ENCODE measurements at regions not wholly inside any gene's neighbourhood (a gene's known extent, or its start where the extent isn't known, plus 50 kb on each side); places are given as distances from the start of the nearest gene placed in this dataset.

DNA sequence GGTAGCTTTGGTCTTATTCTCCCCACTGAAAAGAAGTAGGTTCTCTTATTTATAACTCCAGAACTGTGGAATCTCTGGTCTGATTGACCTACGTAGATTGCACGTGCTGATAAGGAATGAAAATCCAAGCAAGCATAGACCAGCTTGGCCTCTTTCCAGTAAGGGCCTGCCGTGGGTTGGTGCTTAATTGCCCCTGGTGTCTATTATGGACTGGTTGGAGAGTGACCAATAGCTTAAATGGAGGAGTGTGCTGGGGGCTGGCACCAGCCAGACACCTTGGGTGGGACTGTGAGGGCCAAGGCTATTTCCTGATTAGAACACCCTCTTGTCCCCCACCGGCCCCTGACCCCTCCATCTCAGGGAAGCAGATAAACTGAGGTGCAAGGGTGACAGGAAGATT is 74.0 kb downstream of the TENT5C start (continued):
- no peak for TF ChIP-seq EMX1 (CRISPR knock-in tag; IDR thresholded peaks at IDR 0.05)
- no peak for TF ChIP-seq ZNF232 (CRISPR knock-in tag; IDR thresholded peaks at IDR 0.05)

DNA sequence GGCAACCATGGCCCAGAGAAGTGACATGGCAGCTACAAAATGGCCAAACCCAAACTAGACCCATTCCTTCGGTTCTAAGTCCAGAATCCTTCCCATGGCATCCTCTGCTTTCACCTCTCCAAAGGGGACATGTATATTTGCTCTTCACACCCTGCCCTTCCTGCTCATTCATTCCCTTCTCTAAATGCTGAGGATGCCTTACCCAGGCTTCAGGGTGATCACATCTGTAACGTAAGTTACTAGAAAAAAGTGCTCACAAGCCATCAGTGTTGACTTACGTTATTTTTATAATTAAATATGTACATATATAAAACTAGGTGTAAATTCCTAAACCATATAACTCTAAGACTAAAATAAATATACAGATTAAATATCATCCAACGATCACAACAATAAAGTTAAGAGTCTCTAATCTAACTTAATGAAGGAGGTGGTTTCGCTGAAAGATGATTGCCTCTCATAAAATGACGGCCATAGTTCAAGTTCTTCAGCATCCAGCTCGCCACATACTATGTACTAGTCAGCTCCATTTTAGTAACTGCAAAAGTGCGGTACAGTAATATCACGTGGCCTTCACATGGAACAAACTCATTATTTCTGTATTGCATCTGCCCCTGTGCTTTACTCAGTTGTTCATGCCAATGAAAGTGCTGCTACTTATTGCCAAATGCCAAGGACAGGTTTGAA is 74.6 kb downstream of the TENT5C start:
- CTCF ChIA-PET = interaction anchor here (1.0 to 2.9 kb wide), 5 partner anchors 8 to 78 kb away, joined by 3 to 12 read pairs (median 4); no protein-coding TSS in a partner anchor

DNA sequence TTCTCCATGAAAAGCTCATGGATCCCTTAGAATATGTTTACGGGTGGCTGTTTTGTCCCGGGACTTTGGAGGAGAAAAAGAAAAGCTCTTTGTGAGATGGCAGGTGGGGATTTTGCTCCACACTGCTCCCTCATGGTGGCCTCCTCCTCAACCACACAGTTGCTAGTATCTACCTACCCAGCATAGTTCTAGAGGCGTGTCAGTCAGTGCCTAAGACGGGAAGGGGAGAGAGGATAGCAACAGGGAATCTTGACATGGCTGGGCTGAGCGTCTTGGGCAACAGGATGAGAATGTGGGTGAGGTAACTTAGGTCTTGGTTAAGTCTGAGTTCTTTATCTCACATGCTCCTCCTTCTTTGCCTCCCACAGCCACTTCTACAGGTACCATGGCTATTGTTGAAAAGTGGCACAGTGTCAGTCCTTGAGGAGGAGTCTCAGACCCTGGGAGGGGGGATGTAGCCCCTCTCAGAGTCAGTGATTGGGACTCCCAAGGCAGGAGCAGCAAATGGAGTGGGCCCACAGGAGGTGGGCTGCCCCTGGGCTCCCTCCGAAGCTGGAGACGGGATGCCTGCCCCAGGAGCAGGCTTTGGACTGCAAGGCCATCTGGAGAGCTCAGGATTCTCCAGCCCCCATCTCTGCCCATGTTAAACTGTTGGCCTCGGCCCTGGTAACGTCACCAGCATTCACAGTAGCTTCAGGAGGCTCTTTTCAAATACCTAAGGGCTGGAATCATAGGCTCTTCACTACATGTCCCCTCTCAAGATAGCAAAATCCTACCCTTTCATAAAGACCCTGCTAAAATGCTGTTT is 75.4 kb downstream of the TENT5C start:
- POLR2A ChIA-PET = no interaction called here
- H3K4me3 Mint-ChIP-seq = no peak overlapping the region
- no peak for DNase-seq (ENCODE audit: low spot score)
- CTCF ChIA-PET = interaction anchor here (1.0 to 2.9 kb wide), 6 partner anchors 9 to 77 kb away, joined by 3 to 12 read pairs (median 4); no protein-coding TSS in a partner anchor
- no peaks in the 10 kb centered on the region for H3K27me3 Mint-ChIP-seq (ENCODE audit: low read depth)
- H3K4me1 Mint-ChIP-seq = peaks cover 6% of the 10 kb centered on the region; the same call in 1 of the 2 replicates
- no peaks in the 10 kb centered on the region for H3K36me3 Mint-ChIP-seq
- ATAC-seq = peak; percentile 89
- no peak overlapping the region for H3K27ac Mint-ChIP-seq
- H3K9me3 Mint-ChIP-seq = no peaks in the 10 kb centered on the region
- TF ChIP-seq, protein P1, sequence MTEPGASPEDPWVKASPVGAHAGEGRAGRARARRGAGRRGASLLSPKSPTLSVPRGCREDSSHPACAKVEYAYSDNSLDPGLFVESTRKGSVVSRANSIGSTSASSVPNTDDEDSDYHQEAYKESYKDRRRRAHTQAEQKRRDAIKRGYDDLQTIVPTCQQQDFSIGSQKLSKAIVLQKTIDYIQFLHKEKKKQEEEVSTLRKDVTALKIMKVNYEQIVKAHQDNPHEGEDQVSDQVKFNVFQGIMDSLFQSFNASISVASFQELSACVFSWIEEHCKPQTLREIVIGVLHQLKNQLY (CRISPR knock-in tag; IDR thresholded peaks at IDR 0.05) = no peak
- no peak for TF ChIP-seq SP1 (CRISPR knock-in tag; conservative IDR thresholded peaks at IDR 0.05)
- TF ChIP-seq, protein P2, sequence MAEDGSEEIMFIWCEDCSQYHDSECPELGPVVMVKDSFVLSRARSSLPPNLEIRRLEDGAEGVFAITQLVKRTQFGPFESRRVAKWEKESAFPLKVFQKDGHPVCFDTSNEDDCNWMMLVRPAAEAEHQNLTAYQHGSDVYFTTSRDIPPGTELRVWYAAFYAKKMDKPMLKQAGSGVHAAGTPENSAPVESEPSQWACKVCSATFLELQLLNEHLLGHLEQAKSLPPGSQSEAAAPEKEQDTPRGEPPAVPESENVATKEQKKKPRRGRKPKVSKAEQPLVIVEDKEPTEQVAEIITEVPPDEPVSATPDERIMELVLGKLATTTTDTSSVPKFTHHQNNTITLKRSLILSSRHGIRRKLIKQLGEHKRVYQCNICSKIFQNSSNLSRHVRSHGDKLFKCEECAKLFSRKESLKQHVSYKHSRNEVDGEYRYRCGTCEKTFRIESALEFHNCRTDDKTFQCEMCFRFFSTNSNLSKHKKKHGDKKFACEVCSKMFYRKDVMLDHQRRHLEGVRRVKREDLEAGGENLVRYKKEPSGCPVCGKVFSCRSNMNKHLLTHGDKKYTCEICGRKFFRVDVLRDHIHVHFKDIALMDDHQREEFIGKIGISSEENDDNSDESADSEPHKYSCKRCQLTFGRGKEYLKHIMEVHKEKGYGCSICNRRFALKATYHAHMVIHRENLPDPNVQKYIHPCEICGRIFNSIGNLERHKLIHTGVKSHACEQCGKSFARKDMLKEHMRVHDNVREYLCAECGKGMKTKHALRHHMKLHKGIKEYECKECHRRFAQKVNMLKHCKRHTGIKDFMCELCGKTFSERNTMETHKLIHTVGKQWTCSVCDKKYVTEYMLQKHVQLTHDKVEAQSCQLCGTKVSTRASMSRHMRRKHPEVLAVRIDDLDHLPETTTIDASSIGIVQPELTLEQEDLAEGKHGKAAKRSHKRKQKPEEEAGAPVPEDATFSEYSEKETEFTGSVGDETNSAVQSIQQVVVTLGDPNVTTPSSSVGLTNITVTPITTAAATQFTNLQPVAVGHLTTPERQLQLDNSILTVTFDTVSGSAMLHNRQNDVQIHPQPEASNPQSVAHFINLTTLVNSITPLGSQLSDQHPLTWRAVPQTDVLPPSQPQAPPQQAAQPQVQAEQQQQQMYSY (CRISPR knock-in tag; IDR thresholded peaks at IDR 0.05) = no peak
- TF ChIP-seq, protein P3, sequence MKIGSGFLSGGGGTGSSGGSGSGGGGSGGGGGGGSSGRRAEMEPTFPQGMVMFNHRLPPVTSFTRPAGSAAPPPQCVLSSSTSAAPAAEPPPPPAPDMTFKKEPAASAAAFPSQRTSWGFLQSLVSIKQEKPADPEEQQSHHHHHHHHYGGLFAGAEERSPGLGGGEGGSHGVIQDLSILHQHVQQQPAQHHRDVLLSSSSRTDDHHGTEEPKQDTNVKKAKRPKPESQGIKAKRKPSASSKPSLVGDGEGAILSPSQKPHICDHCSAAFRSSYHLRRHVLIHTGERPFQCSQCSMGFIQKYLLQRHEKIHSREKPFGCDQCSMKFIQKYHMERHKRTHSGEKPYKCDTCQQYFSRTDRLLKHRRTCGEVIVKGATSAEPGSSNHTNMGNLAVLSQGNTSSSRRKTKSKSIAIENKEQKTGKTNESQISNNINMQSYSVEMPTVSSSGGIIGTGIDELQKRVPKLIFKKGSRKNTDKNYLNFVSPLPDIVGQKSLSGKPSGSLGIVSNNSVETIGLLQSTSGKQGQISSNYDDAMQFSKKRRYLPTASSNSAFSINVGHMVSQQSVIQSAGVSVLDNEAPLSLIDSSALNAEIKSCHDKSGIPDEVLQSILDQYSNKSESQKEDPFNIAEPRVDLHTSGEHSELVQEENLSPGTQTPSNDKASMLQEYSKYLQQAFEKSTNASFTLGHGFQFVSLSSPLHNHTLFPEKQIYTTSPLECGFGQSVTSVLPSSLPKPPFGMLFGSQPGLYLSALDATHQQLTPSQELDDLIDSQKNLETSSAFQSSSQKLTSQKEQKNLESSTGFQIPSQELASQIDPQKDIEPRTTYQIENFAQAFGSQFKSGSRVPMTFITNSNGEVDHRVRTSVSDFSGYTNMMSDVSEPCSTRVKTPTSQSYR (CRISPR knock-in tag; IDR thresholded peaks at IDR 0.05) = no peak
- no peak for TF ChIP-seq JAZF1 (CRISPR knock-in tag; IDR thresholded peaks at IDR 0.05)

More for the DNA sequence above, 74.6 kb downstream of the TENT5C start:
- TF ChIP-seq GRHL2 (CRISPR knock-in tag; IDR thresholded peaks at IDR 0.05; ENCODE audit: insufficient replicate concordance, severe bottlenecking) (no peak), NFYB (CRISPR knock-in tag; conservative IDR thresholded peaks at IDR 0.05; ENCODE audit: low read depth) (no peak), MYBL2 (CRISPR knock-in tag; IDR thresholded peaks at IDR 0.05) (no peak), ATF1 (CRISPR knock-in tag; IDR thresholded peaks at IDR 0.05) (no peak), ZNF423 (CRISPR knock-in tag; IDR thresholded peaks at IDR 0.05) (no peak), JUN (CRISPR knock-in tag; IDR thresholded peaks at IDR 0.05) (no peak), FOXJ3 (CRISPR knock-in tag; IDR thresholded peaks at IDR 0.05; ENCODE audit: borderline replicate concordance) (no peak), ZNF396 (CRISPR knock-in tag; IDR thresholded peaks at IDR 0.05; ENCODE audit: borderline replicate concordance) (no peak), KAT7 (CRISPR knock-in tag; IDR thresholded peaks at IDR 0.05; ENCODE audit: borderline replicate concordance) (no peak), CREB1 (CRISPR knock-in tag; IDR thresholded peaks at IDR 0.05) (no peak), FOXP1 (CRISPR knock-in tag; IDR thresholded peaks at IDR 0.05; ENCODE audit: borderline replicate concordance) (no peak)
- TF ChIP-seq, protein P1 (CRISPR knock-in tag; IDR thresholded peaks at IDR 0.05) = no peak
- TF ChIP-seq, protein P4, sequence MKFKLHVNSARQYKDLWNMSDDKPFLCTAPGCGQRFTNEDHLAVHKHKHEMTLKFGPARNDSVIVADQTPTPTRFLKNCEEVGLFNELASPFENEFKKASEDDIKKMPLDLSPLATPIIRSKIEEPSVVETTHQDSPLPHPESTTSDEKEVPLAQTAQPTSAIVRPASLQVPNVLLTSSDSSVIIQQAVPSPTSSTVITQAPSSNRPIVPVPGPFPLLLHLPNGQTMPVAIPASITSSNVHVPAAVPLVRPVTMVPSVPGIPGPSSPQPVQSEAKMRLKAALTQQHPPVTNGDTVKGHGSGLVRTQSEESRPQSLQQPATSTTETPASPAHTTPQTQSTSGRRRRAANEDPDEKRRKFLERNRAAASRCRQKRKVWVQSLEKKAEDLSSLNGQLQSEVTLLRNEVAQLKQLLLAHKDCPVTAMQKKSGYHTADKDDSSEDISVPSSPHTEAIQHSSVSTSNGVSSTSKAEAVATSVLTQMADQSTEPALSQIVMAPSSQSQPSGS (CRISPR knock-in tag; IDR thresholded peaks at IDR 0.05; ENCODE audit: borderline replicate concordance, low read depth) = no peak
- TF ChIP-seq, protein P5, sequence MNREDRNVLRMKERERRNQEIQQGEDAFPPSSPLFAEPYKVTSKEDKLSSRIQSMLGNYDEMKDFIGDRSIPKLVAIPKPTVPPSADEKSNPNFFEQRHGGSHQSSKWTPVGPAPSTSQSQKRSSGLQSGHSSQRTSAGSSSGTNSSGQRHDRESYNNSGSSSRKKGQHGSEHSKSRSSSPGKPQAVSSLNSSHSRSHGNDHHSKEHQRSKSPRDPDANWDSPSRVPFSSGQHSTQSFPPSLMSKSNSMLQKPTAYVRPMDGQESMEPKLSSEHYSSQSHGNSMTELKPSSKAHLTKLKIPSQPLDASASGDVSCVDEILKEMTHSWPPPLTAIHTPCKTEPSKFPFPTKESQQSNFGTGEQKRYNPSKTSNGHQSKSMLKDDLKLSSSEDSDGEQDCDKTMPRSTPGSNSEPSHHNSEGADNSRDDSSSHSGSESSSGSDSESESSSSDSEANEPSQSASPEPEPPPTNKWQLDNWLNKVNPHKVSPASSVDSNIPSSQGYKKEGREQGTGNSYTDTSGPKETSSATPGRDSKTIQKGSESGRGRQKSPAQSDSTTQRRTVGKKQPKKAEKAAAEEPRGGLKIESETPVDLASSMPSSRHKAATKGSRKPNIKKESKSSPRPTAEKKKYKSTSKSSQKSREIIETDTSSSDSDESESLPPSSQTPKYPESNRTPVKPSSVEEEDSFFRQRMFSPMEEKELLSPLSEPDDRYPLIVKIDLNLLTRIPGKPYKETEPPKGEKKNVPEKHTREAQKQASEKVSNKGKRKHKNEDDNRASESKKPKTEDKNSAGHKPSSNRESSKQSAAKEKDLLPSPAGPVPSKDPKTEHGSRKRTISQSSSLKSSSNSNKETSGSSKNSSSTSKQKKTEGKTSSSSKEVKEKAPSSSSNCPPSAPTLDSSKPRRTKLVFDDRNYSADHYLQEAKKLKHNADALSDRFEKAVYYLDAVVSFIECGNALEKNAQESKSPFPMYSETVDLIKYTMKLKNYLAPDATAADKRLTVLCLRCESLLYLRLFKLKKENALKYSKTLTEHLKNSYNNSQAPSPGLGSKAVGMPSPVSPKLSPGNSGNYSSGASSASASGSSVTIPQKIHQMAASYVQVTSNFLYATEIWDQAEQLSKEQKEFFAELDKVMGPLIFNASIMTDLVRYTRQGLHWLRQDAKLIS (CRISPR knock-in tag; IDR thresholded peaks at IDR 0.05; ENCODE audit: borderline replicate concordance) = no peak
- DNase-seq (ENCODE audit: low spot score) (no peak), ATAC-seq (no peak)
- no peaks in the 10 kb centered on the region for H3K9me3 Mint-ChIP-seq
- H3K27me3 Mint-ChIP-seq (ENCODE audit: low read depth) = no peaks in the 10 kb centered on the region
- H3K27ac Mint-ChIP-seq = no peak overlapping the region
- peaks cover 7% of the 10 kb centered on the region; the same call in 1 of the 2 replicates for H3K4me1 Mint-ChIP-seq
- POLR2A ChIA-PET = no interaction called here
- no peaks in the 10 kb centered on the region for H3K36me3 Mint-ChIP-seq
- no peak overlapping the region for H3K4me3 Mint-ChIP-seq

Data from WTC11 (cell line).